GM19395 (cell line): ENCODE measurements at regions not wholly inside any gene's neighbourhood (a gene's known extent, or its start where the extent isn't known, plus 50 kb on each side); places are given as distances from the start of the nearest gene placed in this dataset.
A peak's percentile ranks its signal among the peaks of the same experiment; 100 is the strongest.
"Not testable (repeated sequence)": the region's sequence is repeated elsewhere in the genome, so short reads cannot be mapped to it uniquely, and the experiment has no call there.

ENCODE experiments used
- ATAC-seq: cut with Tn5 transposase; IDR thresholded peaks from one replicate; pipeline ENCODE4 v1.9.1; 2021; ENCODE audit warnings: mild to moderate bottlenecking, moderate library complexity; ENCODE audit not compliant: unreplicated experiment

DNA sequence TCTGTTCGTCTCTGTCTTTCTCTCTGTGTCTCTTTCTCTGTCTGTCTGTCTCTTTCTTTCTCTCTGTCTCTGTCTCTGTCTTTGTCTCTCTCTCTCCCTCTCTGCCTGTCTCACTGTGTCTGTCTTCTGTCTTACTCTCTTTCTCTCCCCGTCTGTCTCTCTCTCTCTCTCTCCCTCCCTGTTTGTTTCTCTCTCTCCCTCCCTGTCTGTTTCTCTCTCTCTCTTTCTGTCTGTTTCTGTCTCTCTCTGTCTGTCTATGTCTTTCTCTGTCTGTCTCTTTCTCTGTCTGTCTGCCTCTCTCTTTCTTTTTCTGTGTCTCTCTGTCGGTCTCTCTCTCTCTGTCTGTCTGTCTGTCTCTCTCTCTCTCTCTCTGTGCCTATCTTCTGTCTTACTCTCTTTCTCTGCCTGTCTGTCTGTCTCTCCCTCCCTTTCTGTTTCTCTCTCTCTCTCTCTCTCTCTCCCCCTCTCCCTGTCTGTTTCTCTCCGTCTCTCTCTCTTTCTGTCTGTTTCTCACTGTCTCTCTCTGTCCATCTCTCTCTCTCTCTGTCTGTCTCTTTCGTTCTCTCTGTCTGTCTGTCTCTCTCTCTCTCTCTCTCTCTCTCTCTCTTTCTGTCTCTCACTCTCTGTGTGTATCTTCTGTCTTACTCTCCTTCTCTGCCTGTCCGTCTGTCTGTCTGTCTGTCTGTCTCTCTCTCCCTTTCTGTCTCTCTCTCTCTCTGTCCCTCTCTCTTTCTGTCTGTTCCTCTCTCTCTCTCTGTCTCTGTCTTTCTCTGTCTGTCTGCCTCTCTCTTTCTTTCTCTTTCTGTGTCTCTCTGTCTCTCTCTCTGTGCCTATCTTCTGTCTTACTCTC lies 2065.9 kb upstream of the TPTE start:
- not testable (repeated sequence) for ATAC-seq

DNA sequence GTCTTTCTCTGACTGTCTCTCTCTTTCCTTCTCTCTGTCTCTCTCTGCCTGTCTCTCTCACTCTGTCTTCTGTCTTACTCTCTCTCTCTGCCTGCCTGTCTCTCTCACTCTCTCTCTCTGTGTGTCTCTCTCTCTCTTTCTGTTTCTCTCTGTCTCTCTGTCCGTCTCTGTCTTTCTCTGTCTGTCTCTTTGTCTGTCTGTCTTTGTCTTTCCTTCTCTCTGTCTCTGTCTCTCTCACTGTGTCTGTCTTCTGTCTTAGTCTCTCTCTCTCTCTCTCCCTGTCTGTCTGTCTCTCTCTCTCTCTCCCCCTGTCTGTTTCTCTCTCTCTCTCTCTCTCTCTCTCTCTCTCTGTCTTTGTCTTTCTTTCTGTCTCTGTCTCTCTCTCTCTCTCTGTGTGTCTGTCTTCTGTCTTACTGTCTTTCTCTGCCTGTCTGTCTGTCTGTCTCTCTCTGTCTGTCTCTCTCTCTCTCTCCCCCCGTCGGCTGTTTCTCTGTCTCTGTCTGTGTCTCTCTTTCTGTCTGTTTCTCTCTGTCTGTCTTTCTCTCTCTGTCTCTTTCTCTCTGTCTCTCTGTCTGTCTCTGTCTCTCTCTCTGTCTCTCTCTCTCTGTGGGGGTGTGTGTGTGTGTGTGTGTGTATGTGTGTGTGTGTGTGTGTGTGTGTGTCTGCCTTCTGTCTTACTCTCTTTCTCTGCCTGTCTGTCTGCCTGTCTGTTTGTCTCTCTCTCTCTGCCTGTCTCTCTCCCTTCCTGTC lies 2056.8 kb upstream of the TPTE start:
- ATAC-seq = peak; percentile 80

DNA sequence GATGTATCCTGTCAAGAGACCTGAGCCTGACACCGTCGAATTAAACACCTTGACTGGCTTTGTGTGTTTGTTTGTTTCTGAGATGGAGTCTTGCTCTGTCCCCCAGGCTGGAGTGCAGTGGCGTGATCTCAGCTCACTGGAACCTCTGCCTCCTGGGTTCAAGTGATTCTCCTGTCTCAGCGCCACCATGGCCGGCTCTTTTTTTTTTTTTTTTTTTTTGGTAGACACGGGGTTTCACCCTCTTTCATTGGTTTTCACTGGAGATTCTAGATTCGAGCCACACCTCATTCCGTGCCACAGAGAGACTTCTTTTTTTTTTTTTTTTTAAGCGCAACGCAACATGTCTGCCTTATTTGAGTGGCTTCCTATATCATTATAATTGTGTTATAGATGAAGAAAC lies 2054.7 kb upstream of the TPTE start:
- not testable (repeated sequence) for ATAC-seq
